HG02759 (cell line): ENCODE measurements at regions not wholly inside any gene's neighbourhood (a gene's known extent, or its start where the extent isn't known, plus 50 kb on each side); places are given as distances from the start of the nearest gene placed in this dataset.
"Not testable (repeated sequence)": the region's sequence is repeated elsewhere in the genome, so short reads cannot be mapped to it uniquely, and the experiment has no call there.

ENCODE experiments used
- ATAC-seq: cut with Tn5 transposase; IDR thresholded peaks from one replicate; pipeline ENCODE4 v1.9.1; 2021; ENCODE audit warnings: mild to moderate bottlenecking, moderate library complexity; ENCODE audit not compliant: unreplicated experiment

DNA sequence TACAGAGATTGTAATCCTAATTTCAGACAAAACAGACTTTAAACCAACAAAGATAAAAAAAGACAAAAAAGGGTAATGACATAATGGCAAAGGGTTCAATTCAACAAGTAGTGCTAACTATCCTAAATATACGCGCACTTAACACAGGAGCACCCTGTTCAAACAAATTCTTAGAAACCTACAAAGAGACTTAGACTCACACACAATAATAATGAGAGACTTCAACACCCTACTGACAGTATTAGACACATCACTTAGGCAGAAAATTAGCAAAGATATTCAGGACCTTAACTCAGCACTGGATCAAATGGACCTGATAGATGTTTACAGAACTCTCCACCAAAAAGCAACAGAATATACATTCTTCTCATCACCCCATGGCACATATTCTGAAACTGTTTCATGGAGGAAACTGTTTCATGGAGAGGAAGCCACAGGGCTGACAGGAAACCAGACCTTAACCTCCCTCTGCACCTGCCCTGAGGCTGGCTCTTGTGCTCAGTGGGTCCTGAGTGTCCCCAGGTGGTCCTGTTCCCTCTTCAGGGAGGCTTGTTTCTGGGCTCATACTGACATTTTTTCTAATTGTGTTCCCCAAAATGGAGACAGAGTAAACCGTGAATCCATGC, 54.7 kb downstream of the OR4M2 start:
- ATAC-seq, result peak; percentile 53

DNA sequence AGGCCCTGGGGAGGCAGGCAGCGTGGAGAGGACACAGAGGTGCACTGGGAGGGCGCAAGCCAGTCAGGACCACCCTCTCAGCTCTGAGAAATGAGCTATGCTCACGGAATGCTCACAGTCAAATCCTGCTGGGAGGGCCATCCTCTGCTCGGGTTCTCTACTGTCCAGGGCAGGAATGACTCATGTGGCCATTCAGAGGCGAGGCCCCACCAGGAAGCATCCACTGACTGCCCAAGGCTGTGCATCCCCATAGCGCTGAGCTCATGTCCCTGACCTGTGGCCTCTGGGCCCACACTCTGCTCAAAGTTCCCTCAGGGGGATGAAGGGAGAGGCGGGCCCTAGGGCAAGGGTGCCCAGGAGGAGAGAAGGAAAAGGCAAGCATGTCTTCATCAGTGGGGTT, 57.2 kb downstream of the OR4M2 start:
- not testable (repeated sequence) for ATAC-seq

DNA sequence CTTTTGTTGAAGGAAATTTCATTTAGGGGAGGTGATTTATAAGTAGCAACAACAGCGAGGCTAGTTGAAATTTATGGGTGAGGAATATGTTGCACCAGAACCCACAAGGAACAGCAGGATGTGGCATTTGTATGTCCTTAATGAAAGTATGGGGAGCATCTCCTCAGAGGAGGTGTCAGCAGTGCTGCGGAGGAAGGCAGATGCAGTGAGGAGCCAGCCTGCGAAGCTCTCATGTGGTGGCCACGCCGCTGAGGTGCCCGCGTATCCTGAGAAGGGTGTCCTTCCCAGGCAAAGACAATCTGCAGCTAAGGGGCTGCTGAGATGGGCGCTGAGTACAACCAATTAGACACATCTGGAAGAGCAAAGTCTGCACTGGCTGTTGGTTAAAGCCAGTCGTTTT, 60.8 kb downstream of the OR4M2 start:
- ATAC-seq, result not testable (repeated sequence)

DNA sequence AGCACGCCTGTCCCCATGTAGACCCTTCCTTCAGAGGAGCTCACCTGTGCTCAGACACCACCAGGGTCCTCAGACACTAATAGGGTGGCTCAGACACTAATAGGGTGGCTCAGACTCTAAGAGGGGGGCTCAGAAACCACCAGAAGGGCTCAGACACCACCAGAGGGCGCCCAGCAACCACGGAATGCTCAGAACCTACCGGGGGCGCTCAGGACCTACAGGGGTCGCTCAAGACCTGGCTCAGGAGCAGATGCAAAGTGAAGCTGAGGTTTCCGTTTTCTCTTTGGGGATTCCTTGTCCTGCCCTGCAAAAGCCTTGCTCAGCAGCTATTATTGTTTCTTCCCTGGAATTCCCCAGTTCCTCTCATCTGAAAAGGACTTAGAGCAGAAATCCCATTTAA, 67.8 kb downstream of the OR4M2 start:
- peak; percentile 99 for ATAC-seq

DNA sequence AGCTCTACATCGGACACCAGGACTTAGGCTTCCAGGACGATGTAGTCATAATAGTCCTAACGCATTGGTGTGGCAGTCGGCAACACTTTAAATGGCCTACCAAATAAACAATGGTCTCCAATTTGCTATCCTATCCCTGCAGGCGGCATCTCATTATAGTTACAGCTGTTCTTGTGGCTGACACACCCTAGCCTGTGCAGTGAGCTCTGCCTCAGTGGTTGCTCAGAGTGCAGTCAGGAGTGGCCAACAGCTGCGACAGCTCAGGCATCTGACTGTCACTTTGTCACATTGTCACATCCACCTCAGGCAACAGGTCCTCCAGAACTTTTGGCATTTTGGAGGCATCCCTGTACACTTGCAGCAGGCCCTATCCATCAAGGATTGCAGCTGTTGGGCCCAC, 77.9 kb downstream of the OR4M2 start:
- ATAC-seq, result peak; percentile 30

DNA sequence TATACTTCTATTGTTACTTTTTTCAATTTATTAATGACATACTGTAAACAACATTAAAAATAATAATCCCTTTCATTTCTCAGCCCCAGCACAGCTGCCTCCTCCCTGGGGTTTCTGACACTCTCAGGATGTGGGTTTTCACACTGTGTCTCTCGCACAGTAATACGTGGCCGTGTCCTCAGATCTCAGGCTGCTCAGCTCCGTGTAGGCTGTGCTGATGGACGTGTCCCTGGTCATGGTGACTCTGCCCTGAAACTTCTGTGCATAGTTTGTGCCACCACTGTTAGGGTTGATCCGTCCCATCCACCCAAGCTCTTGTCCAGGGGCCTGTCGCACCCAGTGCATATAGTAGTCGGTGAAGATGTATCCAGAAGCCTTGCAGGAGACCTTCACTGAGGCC, 80.0 kb downstream of the OR4M2 start:
- peak; percentile 24 for ATAC-seq

DNA sequence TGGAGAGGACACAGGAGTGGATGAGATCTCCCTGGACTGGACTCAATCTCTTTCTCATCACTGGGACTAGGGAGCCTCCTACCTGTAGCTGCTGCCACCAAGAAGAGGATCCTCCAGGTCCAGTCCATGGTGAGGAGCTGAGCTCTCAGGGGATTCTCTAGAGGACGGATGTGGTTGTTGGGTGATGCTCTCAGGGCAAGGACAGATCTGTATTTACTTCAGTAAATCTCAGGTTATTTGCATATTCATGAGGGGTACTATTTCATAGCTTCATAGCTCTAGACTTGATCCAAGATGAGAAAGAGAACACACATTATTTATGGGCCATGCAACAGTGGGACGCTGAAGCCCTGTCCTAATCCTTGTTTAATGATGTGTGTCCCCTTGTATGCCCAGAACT, 80.4 kb downstream of the OR4M2 start:
- peak; percentile 71 for ATAC-seq

DNA sequence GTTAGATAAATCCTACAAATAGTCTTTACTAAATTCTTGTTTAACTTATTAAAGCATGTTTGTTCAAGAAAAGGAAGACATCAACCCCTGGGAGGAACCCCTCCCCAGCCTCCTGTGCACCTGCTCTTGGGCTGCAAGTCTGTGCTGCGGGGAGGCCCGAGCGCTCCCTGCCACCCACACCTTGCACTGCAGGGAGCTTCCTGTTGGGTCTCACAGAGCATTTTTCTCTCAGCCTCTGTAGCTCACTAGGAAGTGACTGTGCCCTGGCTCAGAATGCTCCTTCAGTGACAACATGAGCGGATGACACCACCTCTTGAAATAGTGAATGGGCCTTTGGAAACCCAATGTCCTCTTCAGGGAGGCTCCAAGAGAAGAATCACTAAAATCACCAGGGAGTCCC, 81.1 kb downstream of the OR4M2 start:
- ATAC-seq, result peak; percentile 76

DNA sequence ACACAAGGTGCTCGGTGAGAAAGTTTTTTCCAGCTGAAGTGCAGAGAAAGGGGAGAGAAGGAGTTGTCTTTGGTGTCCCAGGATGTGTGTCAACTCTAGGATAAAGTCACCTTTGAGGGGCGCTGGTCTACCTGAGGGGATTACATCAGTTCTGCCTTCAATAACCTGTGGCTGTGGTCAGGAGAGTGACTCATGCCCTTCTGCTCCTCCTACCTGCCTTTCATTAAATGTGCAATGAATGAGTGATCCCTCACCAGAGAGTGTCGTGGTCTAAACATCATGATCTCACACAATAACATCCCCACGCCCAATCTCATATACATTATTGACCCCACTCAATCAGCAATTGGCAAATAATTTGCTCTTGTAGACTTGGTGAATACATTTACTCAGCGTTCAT, 83.4 kb downstream of the OR4M2 start:
- not testable (repeated sequence) for ATAC-seq

DNA sequence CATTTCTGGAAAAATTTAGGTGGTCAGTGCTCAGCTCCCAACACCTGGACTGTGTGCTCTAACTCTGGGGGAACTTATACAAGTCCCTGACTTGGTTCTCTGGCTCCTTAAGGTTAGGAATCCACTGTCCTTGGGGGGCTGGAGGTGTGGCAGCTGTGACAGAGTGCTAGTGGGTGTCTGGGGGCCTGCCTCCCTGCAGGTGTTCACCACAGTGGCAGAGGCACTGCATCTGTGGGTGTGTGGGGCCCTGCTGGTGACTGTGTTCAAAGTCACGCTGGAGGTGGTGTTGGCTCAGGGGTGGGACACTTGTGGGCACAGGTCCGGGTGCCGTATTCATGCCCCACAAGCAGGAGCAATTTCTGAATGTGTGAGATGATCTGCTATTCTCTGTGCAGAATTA, 87.2 kb downstream of the OR4M2 start:
- ATAC-seq, result not testable (repeated sequence)

DNA sequence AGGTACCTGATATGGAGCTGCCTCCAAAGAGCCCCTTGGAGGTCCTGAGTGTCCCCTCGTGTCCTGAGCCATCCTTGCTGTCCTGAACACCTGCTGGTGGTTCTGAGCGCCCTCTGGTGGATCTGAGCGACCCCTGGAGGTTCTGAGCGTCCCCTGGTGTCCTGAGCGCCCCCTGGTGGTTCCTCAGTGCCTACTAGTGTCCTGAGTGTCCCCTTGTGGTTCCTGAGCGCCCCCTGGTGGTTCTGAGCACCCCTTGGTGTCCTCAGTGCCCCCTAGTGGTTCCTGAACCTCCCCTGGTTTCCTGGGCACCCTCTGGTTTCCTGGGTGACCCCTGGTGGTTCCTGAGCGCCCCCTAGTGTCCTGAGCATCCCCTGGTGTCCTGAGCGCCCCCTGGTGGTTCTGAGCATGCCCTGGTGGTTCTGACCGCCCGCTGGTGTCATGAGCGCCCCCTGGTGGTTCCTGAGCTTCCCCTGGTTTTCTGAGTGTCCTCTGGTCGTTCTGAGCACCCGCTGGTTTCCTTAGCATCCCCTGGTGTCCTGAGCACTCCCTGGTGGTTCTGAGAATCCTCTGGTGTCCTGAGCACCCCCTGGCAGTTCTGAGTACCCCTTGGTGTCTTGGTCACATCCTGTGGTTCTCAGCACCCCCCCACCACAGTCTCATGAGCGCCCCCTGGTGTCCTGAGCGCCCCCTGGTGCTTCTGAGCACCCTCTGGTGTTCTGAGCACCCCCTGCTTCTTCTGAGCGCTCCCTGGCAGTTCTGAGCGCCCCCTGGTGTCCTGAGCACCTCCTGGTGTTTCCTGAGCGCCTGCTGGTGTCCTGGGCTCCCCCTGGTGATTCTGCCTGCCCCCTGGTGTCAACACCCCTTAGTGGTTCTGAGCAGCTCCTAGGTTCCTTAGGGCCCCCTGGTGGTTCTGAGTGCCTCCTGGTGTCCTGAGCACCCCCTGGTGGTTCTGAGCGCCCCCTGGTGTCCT, 93.0 kb downstream of the OR4M2 start:
- peak; percentile 71 for ATAC-seq

DNA sequence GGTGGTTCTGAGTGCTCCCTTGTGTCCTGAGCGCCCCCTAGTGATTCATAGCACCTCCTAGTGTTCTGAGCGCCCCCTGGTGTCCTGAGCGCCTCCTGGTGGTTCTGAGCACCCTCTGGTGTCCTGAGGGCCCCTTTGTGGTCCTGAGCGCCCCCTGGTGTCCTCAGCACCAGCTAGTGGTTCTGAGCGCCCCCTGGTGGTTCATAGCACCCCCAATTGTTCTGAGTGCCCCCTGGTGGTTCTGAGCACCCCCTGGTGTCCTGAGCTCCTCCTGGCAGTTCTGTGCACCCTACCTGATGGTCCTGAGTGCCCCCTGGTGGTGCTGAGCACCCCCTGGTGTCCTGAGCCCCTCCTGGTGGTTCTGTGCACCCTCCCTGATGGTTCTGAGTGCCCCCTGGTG, 93.8 kb downstream of the OR4M2 start:
- ATAC-seq, result peak; percentile 66

DNA sequence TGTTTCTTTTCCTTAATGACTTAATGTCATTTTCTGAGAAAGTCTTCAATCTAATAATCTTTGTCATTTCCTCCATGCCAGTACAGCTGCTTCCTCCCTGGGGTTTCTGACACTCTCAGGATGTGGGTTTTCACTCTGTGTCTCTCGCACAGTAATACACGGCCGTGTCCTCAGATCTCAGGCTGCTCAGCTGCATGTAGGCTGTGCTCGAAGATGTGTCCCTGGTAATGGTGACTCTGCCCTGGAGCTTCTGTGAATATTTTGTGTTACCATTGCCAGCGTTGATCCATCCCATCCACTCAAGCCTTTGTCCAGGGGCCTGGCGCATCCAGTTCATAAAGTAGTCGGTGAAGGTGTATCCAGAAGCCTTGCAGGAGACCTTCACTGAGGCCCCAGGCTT, 97.6 kb downstream of the OR4M2 start:
- not testable (repeated sequence) for ATAC-seq

DNA sequence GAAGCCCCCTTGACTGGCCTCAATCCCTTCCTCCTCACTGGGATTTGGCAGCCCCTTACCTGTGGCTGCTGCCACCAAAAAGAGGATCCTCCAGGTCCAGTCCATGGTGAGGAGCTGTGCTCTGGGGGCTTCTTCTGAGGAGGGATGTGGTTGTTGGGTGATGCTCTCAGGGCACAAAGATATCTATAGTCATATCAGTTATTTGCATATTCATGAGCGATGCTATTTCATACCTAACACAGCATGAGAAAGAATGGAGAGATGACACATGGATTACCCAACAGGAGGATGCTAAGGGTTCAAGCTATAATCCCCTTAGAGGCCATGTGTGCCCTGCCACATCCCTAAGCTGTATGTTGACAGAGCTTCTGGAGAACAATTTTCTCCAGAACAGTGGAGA, 98.1 kb downstream of the OR4M2 start:
- ATAC-seq, result not testable (repeated sequence)

DNA sequence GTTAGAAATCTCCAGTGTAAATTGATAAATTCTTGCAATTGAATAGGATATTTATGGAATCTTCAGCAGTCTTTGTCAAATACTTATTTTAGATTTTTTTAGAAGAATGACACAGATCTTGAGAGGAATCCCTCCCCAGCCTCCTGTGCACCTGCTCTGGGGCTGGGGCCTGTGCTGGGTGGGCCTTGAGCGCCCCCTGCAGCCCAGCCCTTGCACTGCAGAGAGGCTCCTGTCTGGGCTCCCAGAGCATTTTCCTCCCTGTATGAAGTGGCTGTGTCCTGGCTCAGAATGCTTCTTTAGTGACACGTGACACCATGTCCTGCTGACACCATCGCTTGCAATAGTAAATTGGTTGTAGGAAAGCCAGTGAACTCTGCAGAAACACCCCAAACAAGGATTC, 98.7 kb downstream of the OR4M2 start:
- ATAC-seq, result not testable (repeated sequence)

DNA sequence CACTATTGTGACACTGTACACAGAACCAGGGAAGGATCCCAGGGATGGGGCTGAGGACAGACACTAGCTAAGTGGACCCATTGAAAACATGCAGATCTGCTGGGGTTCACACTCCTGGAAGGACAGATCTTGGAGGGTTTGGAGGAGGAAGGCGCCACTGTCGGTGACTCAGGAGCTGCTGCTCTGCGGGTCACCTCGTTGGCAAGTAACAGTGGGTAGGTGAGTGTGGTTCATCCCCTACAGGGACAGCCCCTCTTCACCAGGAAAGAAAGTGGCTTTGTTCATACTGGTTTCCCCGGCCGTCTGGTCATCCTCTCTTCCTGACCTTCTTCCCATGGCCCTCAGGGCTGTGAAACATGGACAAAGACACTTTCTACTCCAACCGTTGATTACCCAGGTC, 100.3 kb downstream of the OR4M2 start:
- ATAC-seq, result not testable (repeated sequence)

DNA sequence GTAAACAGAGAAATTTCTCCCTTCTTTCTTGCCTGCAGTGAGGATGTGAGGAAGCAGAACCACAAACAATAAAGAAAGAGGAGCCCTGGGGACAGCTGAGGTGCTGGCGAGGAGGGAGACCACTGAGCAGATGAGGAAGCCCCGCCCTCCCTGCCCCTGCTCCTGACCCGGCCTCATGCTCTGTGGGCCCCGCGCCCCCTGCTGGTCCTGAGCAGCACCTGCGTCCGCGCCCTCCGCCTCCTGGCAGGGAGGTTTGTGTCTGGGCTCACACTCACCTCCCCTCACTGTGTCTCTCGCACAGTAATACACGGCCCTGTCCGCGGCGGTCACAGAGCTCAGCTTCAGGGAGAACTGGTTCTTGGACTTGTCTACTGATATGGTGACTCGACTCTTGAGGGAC, 104.4 kb downstream of the OR4M2 start:
- peak; percentile 91 for ATAC-seq

DNA sequence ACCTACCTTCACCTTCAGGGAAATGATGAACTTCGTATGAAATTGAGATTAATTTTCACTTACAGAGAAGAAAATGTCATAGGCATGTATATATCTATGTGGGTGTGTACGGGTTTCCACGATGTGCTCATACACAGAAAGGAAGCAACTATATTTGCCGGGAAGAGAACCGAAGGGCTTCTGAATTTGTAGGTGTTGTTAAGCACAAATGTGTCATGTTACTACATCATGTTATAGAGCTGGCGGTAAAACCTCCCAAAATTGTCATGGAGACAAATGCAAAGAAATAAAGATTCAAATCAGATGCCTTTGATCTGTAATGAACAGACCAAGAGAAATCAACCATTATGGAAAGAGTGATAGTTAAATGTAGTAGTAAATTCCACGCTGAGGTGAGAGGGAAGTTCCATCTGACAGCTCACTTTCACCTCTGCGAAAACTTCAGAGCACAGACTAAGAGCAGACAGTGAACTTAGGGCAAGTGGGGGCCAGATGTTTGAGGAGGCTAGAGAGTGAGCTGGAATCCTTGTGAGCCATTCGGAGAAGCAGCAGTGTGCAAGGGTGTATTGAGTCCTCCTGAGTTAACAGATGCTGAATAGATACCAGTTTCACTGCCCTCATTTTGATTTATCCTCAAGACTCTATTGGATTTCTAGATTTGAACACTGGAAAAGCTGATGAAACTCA, 106.7 kb downstream of the OR4M2 start:
- ATAC-seq, result not testable (repeated sequence)

DNA sequence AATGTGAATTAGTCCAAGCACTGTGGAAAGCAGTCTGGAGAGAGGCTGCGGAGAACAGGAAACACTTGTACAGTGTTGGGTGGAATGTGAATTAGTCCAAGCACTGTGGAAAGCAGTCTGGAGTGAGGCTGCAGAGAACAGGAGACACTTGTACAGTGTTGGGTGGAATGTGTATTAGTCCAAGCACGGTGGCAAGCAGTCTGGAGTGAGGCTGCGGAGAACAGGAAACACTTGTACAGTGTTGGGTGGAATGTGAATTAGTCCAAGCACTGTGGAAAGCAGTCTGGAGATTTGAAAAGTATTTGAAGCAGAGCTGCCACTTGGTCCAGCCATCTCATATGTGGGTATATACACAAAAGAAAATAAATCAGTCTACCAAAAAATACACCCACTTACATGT, 111.5 kb downstream of the OR4M2 start:
- ATAC-seq, result not testable (repeated sequence)

DNA sequence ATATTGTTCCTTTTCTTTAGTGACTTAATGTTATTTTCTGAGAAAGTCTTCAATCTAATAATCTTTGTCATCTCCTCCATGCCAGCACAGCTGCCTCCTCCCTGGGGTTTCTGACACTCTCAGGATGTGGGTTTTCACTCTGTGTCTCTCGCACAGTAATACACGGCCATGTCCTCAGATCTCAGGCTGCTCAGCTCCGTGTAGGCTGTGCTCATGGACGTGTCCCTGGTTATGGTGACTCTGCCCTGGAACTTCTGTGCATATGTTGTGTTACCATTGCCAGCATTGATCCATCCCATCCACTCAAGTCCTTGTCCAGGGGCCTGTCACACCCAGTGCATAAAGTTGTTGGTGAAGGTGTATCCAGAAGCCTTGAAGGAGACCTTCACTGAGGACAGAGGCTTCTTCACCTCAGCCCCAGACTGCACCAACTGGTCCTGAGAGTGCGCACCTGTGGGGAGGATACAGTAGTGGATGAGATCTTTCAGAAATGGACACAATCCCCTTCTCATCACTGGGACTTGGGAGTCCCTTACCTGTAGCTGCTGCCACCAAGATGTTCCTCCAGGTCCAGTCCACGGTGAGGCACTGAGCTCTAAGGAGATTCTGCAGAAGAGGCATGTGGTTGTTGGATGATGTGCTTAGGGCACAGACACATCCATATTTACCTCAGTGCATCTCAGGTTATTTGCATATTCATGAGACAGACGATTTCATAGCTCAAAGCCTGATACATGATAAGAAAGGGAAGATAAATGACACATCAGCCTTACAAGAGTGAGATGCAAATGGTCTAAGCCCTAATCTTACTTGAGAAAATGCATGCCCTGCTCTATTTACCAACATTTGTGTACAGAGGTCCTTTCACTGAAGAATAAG, 114.7 kb downstream of the OR4M2 start:
- not testable (repeated sequence) for ATAC-seq

DNA sequence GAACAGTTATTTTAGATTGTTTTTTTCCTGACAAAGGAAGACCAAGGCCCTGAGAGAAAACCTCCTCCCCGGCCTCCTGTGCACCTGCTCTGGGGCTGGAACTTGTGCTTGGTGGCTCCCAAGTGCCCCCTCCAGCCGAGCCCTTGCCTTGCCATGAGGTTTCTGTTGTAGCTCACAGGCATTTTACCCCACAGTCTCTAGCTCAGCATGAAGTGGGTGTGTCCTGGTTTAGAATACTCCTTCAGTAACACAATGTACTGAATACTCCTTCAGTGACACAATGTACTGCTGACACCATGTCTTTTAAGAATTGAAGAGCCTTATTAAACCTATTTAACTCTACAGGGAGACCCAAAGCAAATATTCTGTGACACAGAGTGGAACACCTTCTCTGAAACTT, 116.1 kb downstream of the OR4M2 start:
- not testable (repeated sequence) for ATAC-seq
